ENCODE measurements at regions not wholly inside any gene's neighbourhood (a gene's known extent, or its start where the extent isn't known, plus 50 kb on each side); places are given as distances from the start of the nearest gene placed in this dataset.

DNA sequence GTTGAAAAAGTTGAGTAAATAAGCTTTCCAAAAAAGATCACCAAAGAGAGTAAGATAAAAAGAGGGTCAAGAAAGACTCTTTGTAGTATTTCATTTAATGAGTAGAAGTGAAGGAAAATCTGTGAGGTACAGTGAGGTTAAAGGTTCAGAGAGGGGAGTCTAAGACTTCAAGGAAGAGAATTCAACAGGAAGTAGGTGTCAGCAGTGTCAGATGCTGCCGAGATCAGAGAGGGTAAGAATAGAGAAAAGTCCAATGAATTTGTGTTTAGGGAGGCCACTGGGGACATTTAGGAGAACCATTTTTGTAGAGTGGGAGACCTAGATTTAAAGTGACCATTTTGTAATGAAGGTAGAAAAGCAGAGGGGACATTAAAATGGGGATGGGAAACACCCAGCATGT lies 71.6 kb upstream of the KRAS start:
- Mint-ChIP-seq H3K9me3 (ENCODE audit: unreplicated experiment) (no peaks in the 10 kb centered on the region), H3K36me3 (ENCODE audit: insufficient read depth, unreplicated experiment) (no peaks in the 10 kb centered on the region), H3K4me1 (ENCODE audit: insufficient read depth, unreplicated experiment) (peaks cover 13% of the 10 kb centered on the region), H3K4me3 (ENCODE audit: unreplicated experiment) (no peak overlapping the region), H3K27ac (ENCODE audit: low read depth, unreplicated experiment) (no peak overlapping the region), H3K27me3 (ENCODE audit: insufficient read depth, unreplicated experiment) (no peaks in the 10 kb centered on the region)
- TF ChIP-seq, protein P1, sequence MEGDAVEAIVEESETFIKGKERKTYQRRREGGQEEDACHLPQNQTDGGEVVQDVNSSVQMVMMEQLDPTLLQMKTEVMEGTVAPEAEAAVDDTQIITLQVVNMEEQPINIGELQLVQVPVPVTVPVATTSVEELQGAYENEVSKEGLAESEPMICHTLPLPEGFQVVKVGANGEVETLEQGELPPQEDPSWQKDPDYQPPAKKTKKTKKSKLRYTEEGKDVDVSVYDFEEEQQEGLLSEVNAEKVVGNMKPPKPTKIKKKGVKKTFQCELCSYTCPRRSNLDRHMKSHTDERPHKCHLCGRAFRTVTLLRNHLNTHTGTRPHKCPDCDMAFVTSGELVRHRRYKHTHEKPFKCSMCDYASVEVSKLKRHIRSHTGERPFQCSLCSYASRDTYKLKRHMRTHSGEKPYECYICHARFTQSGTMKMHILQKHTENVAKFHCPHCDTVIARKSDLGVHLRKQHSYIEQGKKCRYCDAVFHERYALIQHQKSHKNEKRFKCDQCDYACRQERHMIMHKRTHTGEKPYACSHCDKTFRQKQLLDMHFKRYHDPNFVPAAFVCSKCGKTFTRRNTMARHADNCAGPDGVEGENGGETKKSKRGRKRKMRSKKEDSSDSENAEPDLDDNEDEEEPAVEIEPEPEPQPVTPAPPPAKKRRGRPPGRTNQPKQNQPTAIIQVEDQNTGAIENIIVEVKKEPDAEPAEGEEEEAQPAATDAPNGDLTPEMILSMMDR (IDR thresholded peaks at IDR 0.05; ENCODE audit: unreplicated experiment) = no peak
- no peak for DNase-seq (ENCODE audit: unreplicated experiment)
- intact Hi-C loops (cut with micrococcal nuclease) = loop anchor here (5.0 kb wide), 1 partner anchor 70 kb away; the partner anchor contains the start of gene KRAS
- BruUV-seq (replicated peaks) = no TSS peak
- POLR2A ChIA-PET = interaction anchor here (0.7 to 1.2 kb wide), 2 partner anchors 71 to 298 kb away, joined by 4 to 5 read pairs; partner anchors contain the start of gene KRAS
- CTCF ChIA-PET = interaction anchor here (0.6 to 1.2 kb wide), 2 partner anchors 72 to 85 kb away, joined by 3 read pairs; partner anchors contain the start of gene KRAS

DNA sequence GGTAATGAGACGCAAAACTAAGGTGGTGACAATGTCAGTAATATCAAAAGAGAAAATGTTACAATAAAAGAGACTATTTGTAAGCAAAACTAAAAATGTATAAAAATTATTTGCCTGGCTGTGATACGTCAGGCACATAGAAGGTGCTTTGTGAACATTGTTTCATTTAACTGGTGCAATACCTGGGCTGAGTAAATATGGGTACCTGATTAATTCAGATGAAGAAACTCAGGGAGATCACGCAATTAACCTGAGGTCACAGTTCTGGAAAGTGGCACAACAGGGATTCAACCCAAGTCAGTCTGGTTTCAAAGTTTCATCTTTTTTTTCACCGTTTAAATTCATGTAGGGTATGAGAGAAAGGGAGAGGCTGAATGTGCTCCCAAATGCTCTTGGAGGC lies 71.0 kb upstream of the KRAS start:
- TF ChIP-seq, protein P1 (IDR thresholded peaks at IDR 0.05; ENCODE audit: unreplicated experiment) = no peak
- CTCF ChIA-PET = interaction anchor here (0.6 to 1.2 kb wide), 3 partner anchors 29 to 84 kb away, joined by 3 read pairs; partner anchors contain the start of gene KRAS
- Mint-ChIP-seq H3K36me3 (ENCODE audit: insufficient read depth, unreplicated experiment) (no peaks in the 10 kb centered on the region), H3K9me3 (ENCODE audit: unreplicated experiment) (no peaks in the 10 kb centered on the region), H3K27me3 (ENCODE audit: insufficient read depth, unreplicated experiment) (no peaks in the 10 kb centered on the region), H3K27ac (ENCODE audit: low read depth, unreplicated experiment) (no peak overlapping the region), H3K4me3 (ENCODE audit: unreplicated experiment) (no peak overlapping the region), H3K4me1 (ENCODE audit: insufficient read depth, unreplicated experiment) (peaks cover 13% of the 10 kb centered on the region)
- POLR2A ChIA-PET = interaction anchor here (1.2 kb wide), 1 partner anchor 71 kb away, joined by 5 read pairs; the partner anchor contains the start of gene KRAS
- no peak for DNase-seq (ENCODE audit: unreplicated experiment)
- intact Hi-C loops (cut with micrococcal nuclease) = loop anchor here (5.0 kb wide), 1 partner anchor 69 kb away; the partner anchor contains the start of gene KRAS
- no TSS peak for BruUV-seq (replicated peaks)

DNA sequence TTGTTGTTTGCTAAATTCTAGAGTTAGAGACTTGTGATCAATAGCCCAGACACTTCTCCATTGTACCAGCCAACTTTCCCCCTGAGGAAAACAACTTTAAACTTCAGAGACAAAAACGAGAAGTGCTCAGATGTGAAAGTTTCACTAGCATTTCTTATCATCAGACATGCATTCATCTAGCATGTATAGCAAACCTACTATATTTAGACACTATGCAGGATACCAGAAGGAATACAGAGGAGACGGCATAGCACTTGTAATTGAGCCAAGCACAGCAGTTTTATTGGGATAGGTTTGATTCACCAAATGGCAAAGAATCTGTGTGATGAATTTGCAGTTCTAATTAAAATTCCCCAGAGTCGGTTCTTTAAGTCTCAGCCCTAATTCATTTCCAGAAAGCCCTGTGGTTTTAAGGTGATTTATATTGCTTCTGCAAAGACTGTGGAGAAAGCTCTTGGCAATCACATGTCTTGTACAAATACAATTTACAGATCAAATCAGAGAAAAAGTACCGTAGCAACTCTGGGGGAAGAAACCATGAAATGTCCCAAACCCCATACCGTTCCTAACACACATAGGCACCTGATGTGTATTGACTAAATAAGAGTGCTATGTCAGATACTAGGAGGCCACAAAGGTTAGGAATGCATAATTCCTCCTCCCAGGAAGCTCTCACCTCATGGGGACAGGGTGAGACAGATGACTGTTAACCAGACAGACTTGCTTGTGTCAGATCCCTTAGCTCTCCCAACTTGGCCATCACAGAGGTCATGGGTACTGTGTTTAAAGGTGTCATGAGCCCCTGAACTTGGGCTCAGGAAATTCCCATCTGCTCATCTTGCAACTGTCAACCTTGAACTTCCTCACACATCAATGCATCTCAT lies 69.6 kb upstream of the KRAS start:
- Mint-ChIP-seq H3K27ac (ENCODE audit: low read depth, unreplicated experiment) (no peak overlapping the region), H3K27me3 (ENCODE audit: insufficient read depth, unreplicated experiment) (no peaks in the 10 kb centered on the region), H3K4me1 (ENCODE audit: insufficient read depth, unreplicated experiment) (peaks cover 13% of the 10 kb centered on the region), H3K9me3 (ENCODE audit: unreplicated experiment) (no peaks in the 10 kb centered on the region), H3K36me3 (ENCODE audit: insufficient read depth, unreplicated experiment) (no peaks in the 10 kb centered on the region), H3K4me3 (ENCODE audit: unreplicated experiment) (no peak overlapping the region)
- TF ChIP-seq, protein P1 (IDR thresholded peaks at IDR 0.05; ENCODE audit: unreplicated experiment) = no peak
- POLR2A ChIA-PET = interaction anchor here (0.6 kb wide), 1 partner anchor 13 kb away, joined by 3 read pairs; no protein-coding TSS in a partner anchor
- intact Hi-C loops (cut with micrococcal nuclease) = loop anchor here (5.0 kb wide), 1 partner anchor 68 kb away; the partner anchor contains the start of gene KRAS
- DNase-seq (ENCODE audit: unreplicated experiment) = no peak
- no TSS peak for BruUV-seq (replicated peaks)
- CTCF ChIA-PET = interaction anchor here (1.1 kb wide), 1 partner anchor 28 kb away, joined by 3 read pairs; no protein-coding TSS in a partner anchor

DNA sequence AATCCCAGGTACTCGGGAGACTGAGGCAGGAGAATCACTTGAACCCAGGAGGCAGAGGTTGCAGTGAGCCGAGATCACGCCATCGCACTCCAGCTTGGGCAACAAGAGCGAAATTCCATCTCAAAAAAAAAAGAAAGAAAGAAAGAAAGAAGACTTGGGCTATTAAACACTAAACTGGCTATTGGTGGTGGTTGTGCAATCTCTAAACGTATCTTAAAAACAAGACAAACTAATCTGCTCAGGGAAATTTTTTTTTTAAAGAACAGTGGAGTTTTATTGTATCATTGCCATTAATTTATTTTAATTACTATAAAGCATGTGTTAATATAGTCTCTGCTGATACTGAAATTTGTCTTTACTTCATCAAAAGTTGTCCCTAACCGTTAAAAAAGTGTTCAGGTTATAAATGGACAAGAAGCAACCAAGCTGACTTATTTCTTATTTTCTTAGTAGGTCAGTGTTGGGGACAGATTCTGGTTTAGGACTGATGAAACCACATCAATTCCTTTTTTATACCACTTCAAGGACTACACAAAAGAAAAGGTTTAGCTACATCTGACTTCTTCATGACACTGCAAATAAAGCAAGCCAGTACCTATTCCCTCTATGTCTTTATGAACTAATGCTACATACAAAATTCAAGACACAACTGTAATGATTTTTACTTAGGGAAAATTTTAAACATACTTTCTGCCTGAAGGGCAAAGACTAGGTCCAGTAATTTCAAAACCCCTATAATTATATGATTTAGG lies 68.7 kb upstream of the KRAS start:
- no peak overlapping the region for H3K4me3 Mint-ChIP-seq (ENCODE audit: unreplicated experiment)
- no peak overlapping the region for H3K27ac Mint-ChIP-seq (ENCODE audit: low read depth, unreplicated experiment)
- H3K36me3 Mint-ChIP-seq (ENCODE audit: insufficient read depth, unreplicated experiment) = no peaks in the 10 kb centered on the region
- no peak for DNase-seq (ENCODE audit: unreplicated experiment)
- CTCF ChIA-PET = interaction anchor here (0.7 kb wide), 1 partner anchor 19 kb away, joined by 3 read pairs; no protein-coding TSS in a partner anchor
- H3K27me3 Mint-ChIP-seq (ENCODE audit: insufficient read depth, unreplicated experiment) = no peaks in the 10 kb centered on the region
- no TSS peak for BruUV-seq (replicated peaks)
- no peaks in the 10 kb centered on the region for H3K9me3 Mint-ChIP-seq (ENCODE audit: unreplicated experiment)
- POLR2A ChIA-PET = no interaction called here
- intact Hi-C loops (cut with micrococcal nuclease) = no loop called here
- TF ChIP-seq, protein P1 (IDR thresholded peaks at IDR 0.05; ENCODE audit: unreplicated experiment) = no peak
- H3K4me1 Mint-ChIP-seq (ENCODE audit: insufficient read depth, unreplicated experiment) = peaks cover 13% of the 10 kb centered on the region

Data from MCF 10A (cell line).